A673 (cell line): ENCODE measurements at regions not wholly inside any gene's neighbourhood (a gene's known extent, or its start where the extent isn't known, plus 50 kb on each side); places are given as distances from the start of the nearest gene placed in this dataset.

ENCODE experiments used
- BruUV-seq: library from RNA; stranded (reverse); fragments of 400-500 nt; replicated peaks from 2 replicates; lab custom pipeline; 2021; lab: Mats Ljungman, UMichigan
- CTCF ChIA-PET: fragments of 300-600 bp; sonication (Branson Sonifier 250); formaldehyde crosslinking; loops from one replicate; lab custom pipeline; 2022; ENCODE audit warnings: antibody characterized with exemption; lab: Charles Lee
- POLR2A ChIA-PET: fragments of 300-600 bp; sonication (Branson Sonifier 250); formaldehyde crosslinking; loops from one replicate; lab custom pipeline; 2022; ENCODE audit warnings: antibody characterized with exemption; ENCODE audit not compliant: low non-redundant PET; lab: Charles Lee
- DNase-seq: peaks from one replicate; pipeline ENCODE4 v3.0.0-alpha.2; 2015; ENCODE audit warnings: low spot score
- H3K27ac ChIP-seq: fragments of 200-600 bp; sonication (generic); 2 replicates; pipeline ENCODE4 v1.5.1; 2016; ENCODE audit warnings: mixed run types, low read depth, mild to moderate bottlenecking, mixed read lengths, antibody characterized with exemption, low read length; ENCODE audit not compliant: poor library complexity, severe bottlenecking
- H3K27me3 ChIP-seq: fragments of 200-600 bp; sonication (generic); replicated peaks from 2 replicates; pipeline ENCODE4 v1.6.1; 2017; ENCODE audit warnings: mixed run types, low read depth, mild to moderate bottlenecking, mixed read lengths, antibody characterized with exemption, low read length; ENCODE audit not compliant: insufficient read depth, poor library complexity
- H3K36me3 ChIP-seq: fragments of 200-600 bp; sonication (generic); 2 replicates; pipeline ENCODE4 v1.6.1; 2016; ENCODE audit warnings: mixed run types, mild to moderate bottlenecking, mixed read lengths, antibody characterized with exemption, low read length; ENCODE audit not compliant: insufficient read depth, poor library complexity, severe bottlenecking
- H3K4me1 ChIP-seq: fragments of 200-600 bp; sonication (generic); 2 replicates; pipeline ENCODE4 v1.6.1; 2017; ENCODE audit warnings: mixed run types, mild to moderate bottlenecking, mixed read lengths, antibody characterized with exemption, low read length; ENCODE audit not compliant: insufficient read depth, poor library complexity, severe bottlenecking
- H3K4me3 ChIP-seq: fragments of 200-600 bp; sonication (generic); 2 replicates; pipeline ENCODE4 v1.5.1; 2016; ENCODE audit warnings: low read depth, mixed run types, mild to moderate bottlenecking, mixed read lengths, low read length; ENCODE audit not compliant: poor library complexity, severe bottlenecking
- H3K9me3 ChIP-seq: fragments of 200-600 bp; sonication (generic); 2 replicates; pipeline ENCODE4 v1.6.1; 2016; ENCODE audit warnings: mixed run types, low read depth, mild to moderate bottlenecking, mixed read lengths, antibody characterized with exemption, low read length; ENCODE audit not compliant: poor library complexity, severe bottlenecking
- EZH2 ChIP-seq: fragments of 200-600 bp; sonication (generic); IDR thresholded peaks from 2 replicates; pipeline ENCODE4 v1.6.1; 2017; ENCODE audit warnings: borderline replicate concordance, low read depth, mild to moderate bottlenecking, mixed read lengths, antibody characterized with exemption, low read length; ENCODE audit not compliant: poor library complexity, severe bottlenecking
- intact Hi-C: fragments of 100-400 bp; cut with micrococcal nuclease; formaldehyde crosslinking; loops from one replicate; pipeline ENCODE4 v1.10.0; 2022; ENCODE audit not compliant: unreplicated experiment
- TF ChIP-seq, protein P1 (sequence below): fragments of 300-800, 200-600 bp; sonication (generic); conservative IDR thresholded peaks from 2 replicates; pipeline ENCODE4 v1.5.1; 2017; ENCODE audit warnings: low read depth, mild to moderate bottlenecking, antibody characterized with exemption, low read length, moderate library complexity, mixed read lengths

DNA sequence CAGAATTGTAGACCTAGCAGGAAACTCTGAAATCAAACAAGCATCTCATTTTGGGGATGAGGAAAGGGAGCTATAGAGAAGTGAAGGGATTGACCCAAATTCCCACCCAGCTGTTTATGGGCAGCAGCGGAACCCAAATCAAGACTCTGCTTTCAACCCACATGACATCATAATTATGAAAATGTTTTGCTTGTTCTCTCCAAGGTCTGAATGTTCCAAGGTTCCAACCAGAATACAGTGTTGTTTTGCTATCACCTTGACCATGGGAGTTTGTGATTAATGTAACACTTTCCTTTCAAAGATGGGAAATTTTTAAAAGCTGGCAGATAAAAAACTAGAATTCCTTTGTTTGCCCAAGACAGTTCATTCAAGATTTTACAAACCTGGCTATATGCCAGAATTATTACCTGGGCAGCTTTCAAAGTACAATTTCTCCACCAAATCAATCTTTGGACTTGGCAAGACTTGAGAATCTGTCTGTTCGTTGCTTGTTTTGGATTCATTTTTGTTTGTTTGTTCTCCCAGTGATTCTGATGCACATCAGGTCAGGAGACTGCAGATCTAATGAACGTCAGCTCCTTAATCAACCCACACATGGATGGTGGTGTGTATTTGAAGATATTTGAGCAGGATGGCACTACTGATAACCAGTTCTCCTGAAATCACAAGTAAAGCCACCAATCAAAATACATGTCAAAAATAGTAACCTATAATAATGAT lies 322.7 kb downstream of the FOXO1 start:
- no peaks in the 10 kb centered on the region for H3K9me3 ChIP-seq
- ChIA-PET POLR2A (no interaction called here), CTCF (no interaction called here)
- intact Hi-C loops, result no loop called here
- no peaks in the 10 kb centered on the region for H3K36me3 ChIP-seq
- H3K27me3 ChIP-seq, result no peaks in the 10 kb centered on the region
- TF ChIP-seq EZH2, result no peak
- TF ChIP-seq, protein P1, sequence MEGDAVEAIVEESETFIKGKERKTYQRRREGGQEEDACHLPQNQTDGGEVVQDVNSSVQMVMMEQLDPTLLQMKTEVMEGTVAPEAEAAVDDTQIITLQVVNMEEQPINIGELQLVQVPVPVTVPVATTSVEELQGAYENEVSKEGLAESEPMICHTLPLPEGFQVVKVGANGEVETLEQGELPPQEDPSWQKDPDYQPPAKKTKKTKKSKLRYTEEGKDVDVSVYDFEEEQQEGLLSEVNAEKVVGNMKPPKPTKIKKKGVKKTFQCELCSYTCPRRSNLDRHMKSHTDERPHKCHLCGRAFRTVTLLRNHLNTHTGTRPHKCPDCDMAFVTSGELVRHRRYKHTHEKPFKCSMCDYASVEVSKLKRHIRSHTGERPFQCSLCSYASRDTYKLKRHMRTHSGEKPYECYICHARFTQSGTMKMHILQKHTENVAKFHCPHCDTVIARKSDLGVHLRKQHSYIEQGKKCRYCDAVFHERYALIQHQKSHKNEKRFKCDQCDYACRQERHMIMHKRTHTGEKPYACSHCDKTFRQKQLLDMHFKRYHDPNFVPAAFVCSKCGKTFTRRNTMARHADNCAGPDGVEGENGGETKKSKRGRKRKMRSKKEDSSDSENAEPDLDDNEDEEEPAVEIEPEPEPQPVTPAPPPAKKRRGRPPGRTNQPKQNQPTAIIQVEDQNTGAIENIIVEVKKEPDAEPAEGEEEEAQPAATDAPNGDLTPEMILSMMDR, result no peak
- DNase-seq, result no peak
- no peak overlapping the region for H3K27ac ChIP-seq
- H3K4me1 ChIP-seq, result no peaks in the 10 kb centered on the region
- no TSS peak for BruUV-seq
- H3K4me3 ChIP-seq, result no peak overlapping the region

DNA sequence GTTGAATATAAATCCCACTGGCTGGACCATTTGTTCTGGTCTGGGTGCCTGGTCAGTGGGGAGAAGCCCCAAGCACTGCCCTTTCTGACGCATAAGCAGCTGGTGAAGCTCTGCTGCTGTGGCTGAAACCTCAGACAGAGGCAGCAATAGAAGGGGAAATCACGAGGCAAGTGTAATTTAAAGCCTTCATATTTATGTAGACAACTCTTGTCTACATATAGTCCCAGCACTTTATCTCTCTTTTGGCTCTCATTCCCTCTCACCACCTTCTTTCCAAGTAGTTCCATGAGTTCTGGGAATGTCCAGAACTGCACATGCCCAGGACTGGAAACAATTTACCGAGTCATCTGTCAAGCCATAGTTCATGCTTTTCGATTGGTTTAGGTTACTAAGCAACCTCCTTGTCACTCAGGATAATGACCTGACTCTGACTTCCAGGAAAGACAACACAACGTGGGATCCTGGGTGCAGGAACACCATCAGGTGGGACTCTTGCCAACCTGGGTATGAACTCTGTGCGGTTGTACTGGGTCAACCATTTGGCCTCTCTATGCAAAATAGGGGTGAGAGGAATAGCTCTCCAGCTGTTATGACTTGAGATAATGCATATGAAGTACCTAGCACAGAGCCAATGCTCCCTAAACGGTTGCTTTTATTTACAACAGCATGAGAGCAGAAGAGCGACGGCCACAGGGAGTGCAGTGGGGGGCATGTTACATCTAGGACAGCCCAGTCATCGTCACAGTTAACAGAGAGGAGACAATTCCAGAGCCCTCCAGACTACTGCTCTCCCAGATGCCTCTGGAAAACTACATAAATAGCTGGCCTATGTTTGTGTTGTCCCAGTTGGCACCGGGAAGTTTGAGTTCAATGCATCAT lies 321.9 kb downstream of the FOXO1 start:
- ChIA-PET POLR2A (no interaction called here), CTCF (no interaction called here)
- H3K36me3 ChIP-seq, result no peaks in the 10 kb centered on the region
- no peak for DNase-seq
- no peaks in the 10 kb centered on the region for H3K4me1 ChIP-seq
- no peaks in the 10 kb centered on the region for H3K27me3 ChIP-seq
- no peaks in the 10 kb centered on the region for H3K9me3 ChIP-seq
- no peak for TF ChIP-seq EZH2
- TF ChIP-seq, protein P1, result no peak
- BruUV-seq, result no TSS peak
- intact Hi-C loops, result no loop called here
- H3K4me3 ChIP-seq, result no peak overlapping the region
- no peak overlapping the region for H3K27ac ChIP-seq

DNA sequence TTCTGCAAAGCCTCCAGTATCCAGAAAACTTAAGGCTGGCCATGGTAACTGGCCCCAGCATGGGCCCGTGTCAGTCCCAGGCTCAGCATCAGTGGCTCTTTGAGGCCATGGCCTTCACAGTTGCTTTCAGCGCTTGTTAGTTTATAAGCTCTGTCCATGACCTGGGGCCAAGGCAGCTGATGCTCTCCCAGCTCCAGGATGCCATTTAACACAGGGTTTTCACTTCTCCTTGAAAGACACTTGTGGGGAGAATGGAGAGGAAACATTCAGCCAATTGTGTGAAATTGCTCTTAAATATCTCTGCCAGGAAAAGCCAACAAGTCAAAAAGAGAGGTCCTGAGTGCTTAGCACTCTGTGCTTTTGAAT lies 321.3 kb downstream of the FOXO1 start:
- Histone ChIP-seq H3K4me3 (no peak overlapping the region), H3K36me3 (no peaks in the 10 kb centered on the region), H3K27me3 (no peaks in the 10 kb centered on the region), H3K9me3 (no peaks in the 10 kb centered on the region), H3K27ac (no peak overlapping the region), H3K4me1 (no peaks in the 10 kb centered on the region)
- BruUV-seq, result no TSS peak
- POLR2A ChIA-PET, result no interaction called here
- intact Hi-C loops, result no loop called here
- DNase-seq, result no peak
- CTCF ChIA-PET, result no interaction called here
- TF ChIP-seq, protein P1, result no peak
- TF ChIP-seq EZH2, result no peak
